ENCODE measurements at regions not wholly inside any gene's neighbourhood (a gene's known extent, or its start where the extent isn't known, plus 50 kb on each side); places are given as distances from the start of the nearest gene placed in this dataset.
"Not testable (repeated sequence)": the region's sequence is repeated elsewhere in the genome, so short reads cannot be mapped to it uniquely, and the experiment has no call there.

DNA sequence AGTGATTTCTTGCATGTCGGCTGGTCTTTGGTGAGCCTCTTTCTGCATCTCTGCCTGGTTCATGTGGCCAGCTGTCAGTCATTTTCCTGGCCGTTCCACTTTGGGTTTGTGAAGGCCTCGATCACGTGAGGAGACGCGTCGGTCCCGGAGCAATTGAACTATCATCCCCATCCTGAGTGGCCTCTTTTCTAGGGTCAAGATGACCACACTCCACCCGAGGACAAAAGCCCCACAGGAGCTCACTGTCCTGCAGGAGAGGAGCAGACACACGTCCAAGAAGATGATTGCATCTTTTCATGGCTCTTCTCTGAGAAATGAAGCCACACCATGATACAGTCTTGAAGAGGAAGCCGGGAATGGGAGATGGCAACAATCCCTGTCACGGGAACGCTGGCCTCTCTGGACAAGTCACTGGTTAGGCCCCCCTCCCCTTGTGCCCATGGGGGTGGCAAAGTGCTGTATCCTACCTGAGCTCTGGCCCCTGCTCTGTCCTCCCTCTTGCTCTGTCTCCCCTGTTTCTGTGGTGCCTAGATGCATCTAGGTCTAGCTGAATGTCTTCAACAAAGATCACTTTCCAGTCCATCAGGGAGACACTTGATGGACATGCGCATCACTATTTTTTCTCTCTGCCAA, 291.4 kb upstream of the ZNF337 start:
- DNase-seq (ENCODE audit: low spot score): not testable (repeated sequence)

DNA sequence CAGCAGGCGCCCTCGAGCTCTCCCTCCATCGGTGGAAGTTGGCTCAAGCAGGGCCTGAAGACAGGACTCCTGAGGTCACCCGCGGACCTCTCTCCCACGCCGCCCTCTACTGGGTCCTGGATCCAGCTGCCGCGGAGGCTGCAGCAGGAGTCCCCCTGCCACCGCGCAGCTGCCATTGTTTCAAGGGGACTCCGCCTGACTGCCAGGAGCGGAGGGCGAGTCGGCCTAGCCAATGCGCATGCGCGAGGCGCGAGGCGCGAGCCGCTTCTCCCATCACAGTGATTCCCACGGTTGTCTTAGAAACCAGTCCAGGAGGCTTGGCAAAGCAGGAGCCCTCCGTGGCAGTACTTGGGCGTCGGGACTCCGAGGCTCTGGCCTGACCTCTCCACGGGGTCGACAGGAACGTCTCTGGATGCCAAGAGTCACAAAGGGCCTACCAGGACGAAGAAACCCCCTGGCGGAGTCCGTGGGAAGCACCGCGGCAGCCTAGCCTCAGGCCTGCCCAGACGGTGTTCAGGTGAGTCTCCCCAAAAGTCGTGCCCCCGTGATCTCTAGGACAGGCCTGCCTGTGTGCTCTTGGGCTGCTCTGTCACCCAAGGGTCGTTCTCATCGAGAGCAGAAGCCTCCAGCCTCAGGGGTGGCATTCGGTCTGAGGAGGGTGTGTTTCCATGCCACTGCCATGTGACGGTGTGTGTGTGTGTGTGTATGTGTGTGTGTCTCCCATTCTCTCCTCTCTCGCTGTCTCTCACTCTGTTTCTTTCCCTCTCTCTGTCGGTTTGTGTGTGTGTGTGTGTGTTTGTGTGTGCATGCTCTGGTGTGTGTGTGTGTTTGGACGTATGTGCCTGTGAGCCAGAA, 290.6 kb upstream of the ZNF337 start:
- peak; percentile 47 for DNase-seq (ENCODE audit: low spot score)

DNA sequence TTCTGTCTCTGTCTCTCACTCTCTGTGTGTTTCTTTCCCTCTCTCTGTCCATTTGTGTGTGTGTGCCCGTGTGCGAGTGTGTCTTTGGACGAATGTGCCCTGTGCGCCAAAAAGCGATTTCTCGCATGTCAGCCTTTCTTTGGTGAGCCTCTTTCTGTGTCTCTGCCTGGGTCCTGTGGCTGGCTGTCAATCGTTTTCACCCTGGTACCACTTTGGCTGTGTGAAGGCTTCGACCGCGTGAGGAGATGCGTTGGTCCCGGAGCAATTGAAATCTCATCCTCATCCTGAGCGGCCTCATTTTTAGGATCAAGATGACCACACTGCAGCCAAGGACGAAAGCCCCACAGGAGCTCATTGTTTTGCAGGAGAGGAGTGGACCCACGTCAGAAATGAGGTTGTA, 288.9 kb upstream of the ZNF337 start:
- no peak for DNase-seq (ENCODE audit: low spot score)

DNA sequence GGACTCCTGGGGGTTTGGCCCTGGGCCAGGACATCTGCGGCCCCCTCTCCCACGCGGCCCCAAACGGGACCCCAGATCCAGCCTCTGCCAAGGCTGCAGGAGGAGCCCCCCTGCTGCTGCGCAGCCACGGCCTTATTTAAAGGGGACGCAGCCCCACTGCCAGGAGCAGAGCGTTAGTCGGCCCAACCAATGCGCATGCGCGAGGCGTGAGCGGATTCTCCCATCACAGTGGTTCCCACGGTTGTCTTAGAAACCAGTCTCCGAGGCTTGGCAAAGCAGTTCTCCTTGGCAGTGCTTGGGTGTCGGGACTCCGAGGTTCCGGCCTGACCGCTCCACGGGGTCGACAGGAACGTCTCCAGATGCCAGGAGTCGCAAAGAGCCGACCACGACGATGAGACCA, 288.3 kb upstream of the ZNF337 start:
- peak; percentile 37 for DNase-seq (ENCODE audit: low spot score)

DNA sequence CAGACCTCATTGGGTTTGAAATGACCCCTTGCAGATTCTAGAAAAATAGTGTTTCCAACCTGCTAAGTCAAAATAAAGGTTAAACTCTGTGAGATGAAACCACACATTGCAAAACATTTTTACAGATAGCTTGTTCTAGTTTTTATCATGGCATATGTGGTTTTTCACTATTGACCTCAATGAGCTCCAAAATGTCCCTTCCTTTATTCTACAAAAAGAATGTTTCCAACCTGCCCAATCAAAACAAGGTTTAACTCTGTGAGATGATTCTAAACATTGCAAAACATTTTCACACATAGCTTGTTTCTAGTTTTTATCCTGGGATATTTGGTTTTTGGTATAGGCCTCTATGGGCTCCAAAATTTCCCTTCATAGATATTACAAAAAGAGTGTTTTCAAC, 286.0 kb upstream of the ZNF337 start:
- DNase-seq (ENCODE audit: low spot score): not testable (repeated sequence)

- not testable (repeated sequence) for DNase-seq (ENCODE audit: low spot score)
Measured at GRCh38 chr20:25978450-25979190, 282.0 kb upstream of the ZNF337 start.

GRCh38 chr20:25975816-25976215, 279.2 kb upstream of the ZNF337 start:
- DNase-seq (ENCODE audit: low spot score): not testable (repeated sequence)

DNA sequence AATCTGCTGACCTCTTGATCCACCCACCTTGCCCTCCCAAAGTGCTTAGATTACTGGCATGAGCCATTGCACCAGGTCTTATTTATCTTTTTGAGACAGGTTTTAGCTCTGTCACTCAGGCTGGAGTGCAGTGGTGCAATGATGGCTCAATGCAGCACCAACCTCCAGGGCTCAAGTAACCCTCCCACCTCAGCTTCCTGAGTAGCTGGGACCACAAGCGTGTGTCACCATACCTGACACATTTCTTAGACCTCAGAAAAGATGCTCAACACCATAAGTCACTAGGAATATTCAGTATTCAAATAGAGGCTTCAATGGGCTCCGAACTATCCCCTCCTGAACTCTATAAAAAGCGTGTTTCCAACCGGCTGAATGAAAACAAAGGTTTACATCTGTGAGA, 268.6 kb upstream of the ZNF337 start:
- not testable (repeated sequence) for DNase-seq (ENCODE audit: low spot score)

- not testable (repeated sequence) for DNase-seq (ENCODE audit: low spot score)
Measured at GRCh38 chr20:25953876-25954275, 257.2 kb upstream of the ZNF337 start.

GRCh38 chr20:25935230-25935629, 238.6 kb upstream of the ZNF337 start:
- not testable (repeated sequence) for DNase-seq (ENCODE audit: low spot score)

GRCh38 chr20:25932806-25933205, 236.2 kb upstream of the ZNF337 start:
- not testable (repeated sequence) for DNase-seq (ENCODE audit: low spot score)

- not testable (repeated sequence) for DNase-seq (ENCODE audit: low spot score)
Measured at GRCh38 chr20:25932170-25932569, 235.5 kb upstream of the ZNF337 start.

DNA sequence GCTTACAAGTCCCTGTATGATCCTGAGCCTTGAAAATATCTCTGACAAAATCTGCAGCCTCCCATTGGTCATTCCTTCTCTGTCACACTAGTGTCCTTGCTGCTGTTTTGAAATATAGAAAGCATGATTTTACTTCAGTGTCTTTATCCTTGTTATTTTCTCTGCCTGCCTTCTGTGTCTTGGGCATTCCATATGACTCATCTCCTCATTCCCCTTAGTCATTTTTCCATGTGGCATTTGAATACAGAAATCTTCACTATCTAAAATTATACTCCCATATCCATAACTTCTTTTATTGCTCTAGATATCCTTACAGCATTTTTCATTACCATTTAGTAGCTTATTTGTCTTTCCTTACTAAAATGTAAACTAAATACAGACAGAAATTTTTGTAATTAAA, 205.7 kb upstream of the ZNF337 start:
- DNase-seq (ENCODE audit: low spot score): not testable (repeated sequence)

DNA sequence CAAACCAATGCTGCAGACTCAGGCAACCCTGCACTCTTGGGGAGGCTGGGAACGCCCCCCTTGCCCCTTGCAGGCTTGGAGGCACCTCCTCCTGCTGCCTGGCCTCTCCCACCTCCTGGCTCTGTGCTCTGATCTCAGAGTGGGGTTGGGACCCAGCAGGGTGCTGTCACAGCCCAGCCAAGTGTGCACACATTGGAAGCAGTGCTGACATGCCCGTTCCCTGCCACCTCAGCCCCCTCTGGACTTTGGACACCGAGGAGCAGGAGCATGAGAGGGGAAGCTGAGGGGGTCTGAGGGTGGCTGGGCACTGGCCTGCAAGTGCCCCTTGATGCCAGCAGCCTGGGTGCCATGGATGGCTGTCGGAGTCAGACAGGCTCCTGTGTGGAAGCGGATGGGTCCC, 202.0 kb upstream of the ZNF337 start:
- not testable (repeated sequence) for DNase-seq (ENCODE audit: low spot score)

- DNase-seq (ENCODE audit: low spot score): not testable (repeated sequence)
Measured at GRCh38 chr20:25879096-25879495, 182.4 kb upstream of the ZNF337 start.

DNA sequence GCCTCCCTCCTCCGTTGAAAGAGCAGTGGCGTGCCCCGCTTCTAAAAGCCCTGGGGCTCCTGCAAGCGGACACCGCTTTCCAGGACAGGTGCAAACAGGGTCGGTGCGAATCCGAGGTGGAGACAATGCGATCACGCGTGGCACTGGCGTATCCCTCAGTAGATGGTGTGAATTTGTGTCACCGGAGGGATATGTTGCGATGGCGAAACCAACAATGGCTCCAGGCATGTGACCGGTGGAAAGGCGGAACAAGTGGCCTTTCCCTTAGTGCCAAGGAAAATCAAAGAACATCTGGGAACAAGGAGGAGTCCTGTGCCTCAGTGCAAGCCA, 172.0 kb upstream of the ZNF337 start:
- DNase-seq (ENCODE audit: low spot score): not testable (repeated sequence)

GRCh38 chr20:25867776-25868649, 171.4 kb upstream of the ZNF337 start:
- DNase-seq (ENCODE audit: low spot score): peak; percentile 54

DNA sequence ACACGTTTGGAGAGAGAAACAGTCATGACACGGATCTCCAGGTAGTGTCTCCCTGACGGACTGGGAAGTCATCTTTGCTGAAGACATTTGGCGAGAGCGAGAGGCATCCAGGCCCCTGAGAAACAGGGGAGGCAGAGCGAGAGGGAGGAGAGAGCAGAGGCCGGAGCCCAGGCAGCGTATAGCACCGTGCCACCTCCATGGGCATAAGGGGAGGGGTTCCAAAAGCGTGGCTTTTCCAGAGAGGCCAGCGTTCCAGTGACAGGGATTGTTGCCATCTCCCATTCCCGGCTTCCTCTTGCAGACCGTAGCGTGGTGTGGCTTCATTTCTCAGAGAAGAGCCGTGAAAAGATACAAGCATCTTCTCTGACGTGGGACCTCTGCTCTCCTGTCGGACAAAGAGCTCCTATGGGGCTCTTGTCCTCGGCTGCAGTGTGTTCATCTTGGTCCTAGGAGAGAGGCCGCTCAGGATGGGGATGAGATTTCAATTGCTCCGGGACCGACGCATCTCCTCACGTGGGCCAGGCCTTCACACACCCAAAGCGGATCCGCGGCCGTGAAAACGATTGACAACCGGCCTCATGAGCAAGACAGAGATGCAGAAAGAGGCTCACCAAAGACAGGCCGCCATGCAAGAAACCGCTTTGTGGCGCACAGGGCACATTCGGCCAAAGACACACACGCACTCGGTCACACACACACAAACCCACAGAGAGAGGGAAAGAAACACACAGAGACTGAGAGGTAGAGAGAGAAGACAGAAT, 170.5 kb upstream of the ZNF337 start:
- DNase-seq (ENCODE audit: low spot score): not testable (repeated sequence)

- peak; percentile 68 for DNase-seq (ENCODE audit: low spot score)
Measured at GRCh38 chr20:25865715-25866656, 169.3 kb upstream of the ZNF337 start.

Data from CD4-positive, alpha-beta T cell treated with Interleukin-15 for 4 hours (primary cell).